ENCODE measurements at regions not wholly inside any gene's neighbourhood (a gene's known extent, or its start where the extent isn't known, plus 50 kb on each side); places are given as distances from the start of the nearest gene placed in this dataset.
"Not testable (repeated sequence)": the region's sequence is repeated elsewhere in the genome, so short reads cannot be mapped to it uniquely, and the experiment has no call there.

DNA sequence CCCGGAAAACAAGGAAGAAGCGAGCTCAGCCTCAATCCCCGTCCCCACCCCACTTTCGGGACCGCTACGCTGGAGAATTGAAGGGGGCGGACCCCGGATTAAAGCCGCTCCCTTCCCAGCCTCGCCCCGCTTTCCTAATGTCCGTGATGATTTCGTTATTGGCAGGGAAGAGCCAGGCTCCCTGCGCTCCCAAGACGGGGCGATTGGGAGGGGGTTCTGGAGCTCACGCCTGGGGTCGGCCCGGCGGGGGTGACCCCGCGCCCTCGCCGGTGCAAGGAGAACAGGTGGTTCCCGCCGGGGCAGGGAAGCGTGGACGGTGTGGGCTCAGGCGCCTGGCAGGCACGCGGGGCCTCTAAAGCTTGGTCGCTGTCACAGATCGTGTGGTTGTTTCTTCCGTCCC is 131.5 kb downstream of the POTEM start:
- DNase-seq (ENCODE audit: low spot score in 2 of 2); H3K27ac Mint-ChIP-seq; H3K9me3 Mint-ChIP-seq; H3K36me3 Mint-ChIP-seq; ATAC-seq: not testable (repeated sequence)

DNA sequence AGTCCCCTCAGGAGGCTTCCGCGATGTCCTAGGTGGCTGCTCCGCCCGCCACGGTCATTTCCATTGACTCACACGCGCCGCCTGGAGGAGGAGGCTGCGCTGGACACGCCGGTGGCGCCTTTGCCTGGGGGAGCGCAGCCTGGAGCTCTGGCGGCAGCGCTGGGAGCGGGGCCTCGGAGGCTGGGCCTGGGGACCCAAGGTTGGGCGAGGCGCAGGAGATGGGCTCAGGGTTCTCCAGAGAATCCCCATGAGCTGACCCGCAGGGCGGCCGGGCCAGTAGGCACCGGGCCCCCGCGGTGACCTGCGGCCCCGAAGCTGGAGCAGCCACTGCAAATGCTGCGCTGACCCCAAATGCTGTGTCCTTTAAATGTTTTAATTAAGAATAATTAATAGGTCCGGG is 132.1 kb downstream of the POTEM start:
- H3K36me3 Mint-ChIP-seq; H3K27ac Mint-ChIP-seq; DNase-seq (ENCODE audit: low spot score in 2 of 2); H3K9me3 Mint-ChIP-seq; ATAC-seq: not testable (repeated sequence)

DNA sequence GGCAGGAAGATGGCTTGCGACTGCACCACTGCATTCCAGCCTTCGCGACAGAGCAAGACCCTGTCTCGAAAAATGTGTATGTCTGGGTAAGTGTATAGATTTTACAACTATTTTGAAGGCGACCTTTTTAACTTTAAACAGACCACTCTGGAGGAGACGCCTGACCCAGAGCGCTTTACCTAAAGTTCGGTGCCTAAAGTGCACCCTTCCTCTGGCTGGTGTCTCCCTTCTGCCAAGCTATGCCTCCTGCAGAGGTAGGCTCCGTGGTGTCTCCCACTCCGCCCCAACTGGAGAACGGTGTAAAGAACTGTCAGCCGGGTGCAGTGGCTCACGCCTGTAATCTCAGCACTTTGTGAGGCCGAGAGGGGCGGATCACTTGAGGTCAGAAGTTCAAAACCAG is 132.7 kb downstream of the POTEM start:
- H3K27ac Mint-ChIP-seq; H3K9me3 Mint-ChIP-seq; DNase-seq (ENCODE audit: low spot score in 2 of 2); H3K36me3 Mint-ChIP-seq; ATAC-seq: not testable (repeated sequence)

DNA sequence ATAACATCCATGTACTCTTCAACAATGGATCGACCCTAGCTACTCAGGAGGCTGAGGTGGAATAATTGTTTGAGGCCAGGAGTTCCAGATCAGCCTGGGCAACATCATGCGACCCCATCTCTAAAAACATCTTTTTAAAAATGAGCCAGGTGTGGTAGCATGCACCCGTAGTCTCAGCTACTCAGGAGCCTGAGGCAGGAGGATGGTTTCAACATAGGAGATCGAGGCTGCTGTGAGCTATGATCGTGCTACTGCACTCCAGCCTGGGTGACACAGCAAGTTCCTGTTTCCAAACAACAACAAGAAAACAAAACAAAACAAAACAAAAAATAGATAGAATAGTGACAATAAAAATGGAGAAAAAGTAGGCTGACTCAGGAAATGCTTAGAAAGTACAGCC is 138.3 kb downstream of the POTEM start:
- not testable (repeated sequence) for H3K27ac Mint-ChIP-seq; DNase-seq (ENCODE audit: low spot score in 2 of 2); ATAC-seq; H3K9me3 Mint-ChIP-seq; H3K36me3 Mint-ChIP-seq

DNA sequence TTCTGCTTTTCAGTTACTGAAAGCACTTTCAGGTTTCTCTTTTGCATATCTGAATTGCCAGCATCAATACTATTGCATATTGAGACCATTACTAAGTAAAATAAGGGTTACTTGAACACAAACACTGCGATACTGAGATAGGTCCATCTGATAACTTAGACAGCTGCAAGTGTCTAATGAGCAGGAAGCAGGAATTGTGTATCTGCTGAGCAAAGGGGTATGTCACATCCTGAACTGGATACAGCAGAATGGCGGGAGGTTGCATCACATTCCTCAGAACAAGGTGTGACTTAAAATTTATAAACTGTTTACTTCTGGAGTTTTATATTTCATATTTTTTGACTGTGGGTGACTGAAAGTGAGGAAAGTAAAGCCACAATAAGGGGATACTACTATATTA is 142.7 kb downstream of the POTEM start:
- not testable (repeated sequence) for H3K27ac Mint-ChIP-seq; ATAC-seq; H3K9me3 Mint-ChIP-seq; DNase-seq (ENCODE audit: low spot score in 2 of 2); H3K36me3 Mint-ChIP-seq

DNA sequence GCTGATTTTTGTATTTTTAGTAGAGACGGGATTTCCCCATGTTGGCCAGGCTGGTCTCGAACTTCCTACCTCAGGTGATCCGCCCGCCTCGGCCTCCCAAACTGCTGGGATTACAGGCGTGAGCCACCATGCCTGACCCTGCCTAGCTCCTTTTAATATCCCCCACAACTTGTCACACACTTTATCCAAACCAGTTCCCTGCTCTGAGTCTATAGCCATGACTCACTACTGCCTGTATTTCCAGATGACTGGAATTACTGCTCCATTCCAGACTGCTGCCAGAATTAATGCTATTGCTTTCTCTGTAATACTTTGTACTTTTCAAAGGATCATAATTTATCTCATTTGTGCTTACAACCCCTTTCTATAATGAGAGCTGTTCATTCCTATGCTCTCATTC is 153.1 kb downstream of the POTEM start:
- H3K27ac Mint-ChIP-seq; H3K36me3 Mint-ChIP-seq; H3K9me3 Mint-ChIP-seq; ATAC-seq; DNase-seq (ENCODE audit: low spot score in 2 of 2): not testable (repeated sequence)

DNA sequence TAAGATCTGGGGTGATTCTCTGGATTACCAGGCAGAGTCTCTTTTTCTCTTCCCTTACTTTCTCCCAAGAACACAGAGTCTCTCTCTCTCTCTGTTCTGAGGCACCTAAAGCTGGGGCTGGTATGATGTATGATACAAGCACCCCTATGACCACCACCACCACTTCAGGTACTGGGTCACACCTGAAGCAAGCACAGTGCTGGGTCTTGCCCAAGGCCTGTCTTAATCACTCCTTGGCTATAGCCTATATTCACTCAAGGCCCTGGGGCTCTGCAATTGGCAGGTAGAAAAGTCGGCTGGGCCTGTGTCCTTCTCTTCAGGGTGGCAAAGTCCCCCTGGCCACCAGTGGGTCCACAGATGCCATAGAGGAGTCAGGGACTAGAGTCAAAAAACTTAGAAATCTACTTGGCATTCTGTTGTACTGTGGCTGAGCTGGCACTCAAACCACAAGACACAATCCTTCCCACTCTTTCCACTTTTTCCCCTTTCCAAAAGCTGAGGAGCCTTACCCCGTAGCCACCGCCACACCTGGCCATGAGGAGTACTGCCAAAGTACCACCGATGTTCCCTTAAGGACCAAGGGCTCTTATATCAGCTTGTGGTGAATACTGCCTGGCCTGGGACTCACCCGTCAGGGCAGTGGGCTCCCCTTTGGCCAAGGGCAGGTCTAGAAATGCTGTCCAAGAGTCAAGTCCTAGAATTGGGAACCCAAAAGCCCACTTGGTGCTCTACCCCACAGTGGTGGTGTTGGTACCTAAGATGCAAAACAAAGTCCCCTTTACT is 159.2 kb downstream of the POTEM start:
- not testable (repeated sequence) for ATAC-seq, H3K9me3 Mint-ChIP-seq

DNA sequence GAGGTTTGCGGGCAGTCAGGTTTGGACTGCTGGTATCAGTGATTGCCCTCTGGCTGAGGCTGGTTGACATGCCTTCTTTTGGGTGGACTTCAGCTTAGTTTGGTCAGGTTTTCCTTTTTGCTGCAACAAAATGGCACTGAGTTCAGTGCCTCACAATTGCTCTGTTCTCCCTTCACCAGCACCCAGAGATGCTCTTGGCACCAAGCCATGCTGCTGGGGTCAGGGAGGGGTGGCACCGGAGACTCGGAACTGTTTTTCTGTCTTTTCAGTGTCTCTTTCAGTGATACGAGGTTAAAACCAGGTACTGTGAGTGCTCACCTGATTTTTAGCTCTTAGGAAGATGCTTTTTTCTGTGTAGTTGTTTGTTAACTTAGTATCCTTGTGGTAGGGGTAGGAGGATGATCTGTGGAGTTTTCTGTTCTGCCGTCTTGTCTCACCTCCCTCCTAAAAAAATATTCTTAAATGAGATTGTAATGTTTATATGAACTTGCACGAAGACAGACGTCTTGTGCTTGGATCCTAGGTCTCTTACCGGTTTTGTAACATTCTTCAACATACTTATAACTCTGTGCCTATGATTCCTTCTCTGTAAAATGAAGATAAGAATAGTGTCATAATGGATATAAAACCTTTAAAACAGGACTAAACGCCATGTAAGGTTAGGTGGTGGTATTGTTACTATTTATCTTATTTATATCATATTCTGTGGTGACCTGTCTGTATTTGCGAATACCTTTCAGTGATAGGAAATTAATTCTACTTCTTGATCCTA is 160.6 kb downstream of the POTEM start:
- not testable (repeated sequence) for H3K36me3 Mint-ChIP-seq

More for the DNA sequence above, 159.2 kb downstream of the POTEM start:
- H3K36me3 Mint-ChIP-seq; H3K27ac Mint-ChIP-seq; DNase-seq (ENCODE audit: low spot score in 2 of 2): not testable (repeated sequence)

DNA sequence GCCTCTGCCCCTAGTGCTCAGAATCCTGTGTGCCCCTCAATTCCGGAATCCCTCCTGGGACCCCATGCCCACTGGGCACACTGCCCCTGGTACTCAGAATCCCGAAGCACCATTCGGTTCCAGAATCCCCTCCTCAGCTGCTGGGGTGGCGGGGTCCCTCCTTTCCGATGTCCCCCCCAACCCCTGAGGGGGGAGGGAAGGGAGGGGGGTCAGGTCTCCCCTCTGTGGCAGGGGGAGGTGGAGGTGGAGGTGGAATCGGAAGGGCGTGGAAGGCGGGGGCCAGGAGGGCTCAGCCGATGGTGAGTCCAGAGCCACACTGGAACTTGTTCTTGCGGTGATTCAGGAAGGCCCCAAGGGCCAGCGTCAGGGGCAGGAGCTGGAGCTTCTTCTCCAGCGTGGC is 164.3 kb downstream of the POTEM start:
- H3K9me3 Mint-ChIP-seq; H3K27ac Mint-ChIP-seq; ATAC-seq; DNase-seq (ENCODE audit: low spot score in 2 of 2); H3K36me3 Mint-ChIP-seq: not testable (repeated sequence)

More for the DNA sequence above, 160.6 kb downstream of the POTEM start:
- H3K9me3 Mint-ChIP-seq; ATAC-seq; H3K27ac Mint-ChIP-seq; DNase-seq (ENCODE audit: low spot score in 2 of 2): not testable (repeated sequence)

DNA sequence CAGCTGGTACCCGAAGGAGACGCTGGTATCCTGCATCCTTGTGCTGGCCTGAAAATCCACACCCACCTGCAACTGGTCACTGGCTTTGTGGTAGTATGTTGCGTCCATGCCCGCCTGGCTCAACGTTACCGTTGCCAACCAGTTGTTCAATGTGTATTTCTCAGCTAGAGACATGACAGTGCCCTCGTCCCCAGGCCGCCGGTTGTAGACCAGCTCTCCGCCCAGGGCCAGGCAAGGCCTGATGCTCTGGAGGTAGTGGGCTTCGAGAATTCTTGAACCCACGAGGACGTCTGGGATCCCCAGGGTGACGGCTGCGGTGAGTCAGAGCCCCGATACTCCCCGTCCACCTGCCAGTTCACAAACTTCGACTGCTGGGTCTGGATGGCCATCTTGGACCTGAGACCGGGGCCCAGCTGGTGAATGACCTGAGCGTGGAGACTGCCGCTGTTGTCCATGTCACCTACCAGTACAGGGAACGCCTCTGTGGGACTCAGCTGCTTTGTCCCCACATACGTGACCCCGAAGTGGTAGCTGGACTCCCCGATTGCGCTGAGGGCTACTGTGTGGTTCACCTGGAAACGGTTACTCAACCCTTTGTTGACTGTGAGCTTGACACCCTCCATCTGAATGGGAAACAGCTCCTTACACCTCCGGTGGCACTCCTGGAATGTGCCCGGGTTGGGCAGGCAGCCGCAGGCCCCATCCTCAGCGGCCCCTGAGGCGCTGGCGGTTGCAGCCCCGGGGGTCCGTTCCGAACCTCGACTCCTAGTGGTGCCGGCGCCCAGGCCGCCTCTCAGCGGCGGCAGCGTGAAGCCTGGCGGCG is 165.0 kb downstream of the POTEM start:
- not testable (repeated sequence) for H3K9me3 Mint-ChIP-seq; H3K27ac Mint-ChIP-seq; ATAC-seq; H3K36me3 Mint-ChIP-seq; DNase-seq (ENCODE audit: low spot score in 2 of 2)

DNA sequence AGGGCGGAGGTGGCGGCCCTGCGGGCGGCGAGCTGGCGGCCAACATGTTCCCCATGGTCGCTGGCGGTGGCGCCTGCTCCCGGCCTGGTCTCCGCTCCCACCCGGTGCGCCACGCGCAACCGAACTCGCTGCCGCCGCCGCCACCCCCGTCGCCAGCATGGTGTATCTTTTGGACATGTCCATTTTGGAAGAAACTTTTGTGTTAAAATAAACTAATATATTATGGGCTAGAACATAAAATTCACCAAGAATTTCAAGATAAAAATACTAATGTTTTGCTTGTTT is 165.5 kb downstream of the POTEM start:
- not testable (repeated sequence) for DNase-seq (ENCODE audit: low spot score in 2 of 2); H3K36me3 Mint-ChIP-seq; H3K27ac Mint-ChIP-seq; ATAC-seq; H3K9me3 Mint-ChIP-seq

DNA sequence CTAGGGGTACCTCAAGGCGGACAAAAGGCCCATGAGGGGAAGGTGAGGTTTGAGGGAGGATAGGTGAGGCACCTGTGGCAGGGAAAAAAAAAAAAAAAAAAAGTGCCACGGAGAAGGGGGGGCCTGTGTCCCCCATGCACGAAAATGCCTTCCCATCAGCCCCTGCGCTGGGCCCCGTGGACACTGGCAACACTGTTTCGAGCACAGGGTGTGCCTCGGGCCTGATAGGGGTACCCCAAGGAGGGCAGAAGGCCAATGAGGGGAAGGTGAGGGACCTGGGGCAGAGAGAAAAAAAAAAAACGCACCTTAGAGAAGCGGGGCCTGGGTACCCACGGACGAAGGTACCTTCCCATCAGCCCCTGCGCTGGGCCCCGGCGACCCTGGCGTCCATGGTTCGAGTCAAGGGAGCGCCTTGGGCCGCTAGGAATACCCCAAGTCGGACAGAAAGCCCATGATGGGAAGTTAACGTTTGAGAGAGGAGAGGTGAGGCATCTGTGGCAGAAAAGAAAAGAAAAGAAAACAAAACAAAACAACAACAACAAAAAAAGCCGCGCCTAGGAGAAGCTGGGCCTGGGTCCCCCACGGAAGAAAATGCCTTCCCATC is 190.0 kb downstream of the POTEM start:
- H3K9me3 Mint-ChIP-seq; ATAC-seq; DNase-seq (ENCODE audit: low spot score in 2 of 2); H3K27ac Mint-ChIP-seq; H3K36me3 Mint-ChIP-seq: not testable (repeated sequence)

DNA sequence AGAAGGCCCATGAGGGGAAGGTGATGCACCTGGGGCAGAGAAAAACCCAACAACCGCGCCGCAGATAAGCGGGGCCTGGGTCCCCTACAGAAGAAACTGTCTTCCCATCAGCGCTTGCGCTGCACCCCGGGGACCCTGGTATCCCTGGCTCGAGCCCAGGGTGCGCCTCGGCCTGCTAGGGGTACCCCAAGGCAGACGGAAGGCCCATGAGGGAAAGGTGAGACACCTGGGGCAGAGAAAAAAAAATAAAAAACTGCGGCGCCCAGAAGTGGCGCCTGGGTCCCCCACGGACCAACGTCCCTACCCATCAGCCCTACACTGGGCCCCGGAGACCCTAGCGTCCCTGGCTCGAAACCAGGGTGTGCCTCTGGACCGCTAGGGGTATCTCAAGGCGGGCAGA is 190.8 kb downstream of the POTEM start:
- H3K27ac Mint-ChIP-seq; H3K36me3 Mint-ChIP-seq; ATAC-seq; H3K9me3 Mint-ChIP-seq; DNase-seq (ENCODE audit: low spot score in 2 of 2): not testable (repeated sequence)

DNA sequence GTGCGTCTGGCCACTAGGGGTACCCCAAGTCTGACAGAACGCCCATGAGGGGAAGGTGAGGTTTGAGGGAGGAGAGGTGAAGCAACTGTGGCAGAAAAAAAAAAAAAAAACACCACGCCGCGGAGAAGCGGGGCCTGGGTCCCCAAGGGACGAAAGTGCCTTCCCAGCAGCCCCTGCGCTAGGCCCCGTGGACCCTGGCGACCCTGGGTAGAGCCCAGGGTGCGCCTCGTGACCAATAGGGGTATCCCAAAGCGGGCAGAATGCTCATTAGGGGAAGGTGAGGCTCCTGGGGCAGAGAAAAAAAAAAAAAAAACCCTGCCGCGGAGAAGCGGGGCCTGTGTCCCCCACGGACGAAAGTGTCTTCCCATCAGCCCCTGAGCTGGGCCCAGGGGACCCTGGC is 191.4 kb downstream of the POTEM start:
- not testable (repeated sequence) for ATAC-seq; H3K27ac Mint-ChIP-seq; H3K36me3 Mint-ChIP-seq; H3K9me3 Mint-ChIP-seq; DNase-seq (ENCODE audit: low spot score in 2 of 2)

DNA sequence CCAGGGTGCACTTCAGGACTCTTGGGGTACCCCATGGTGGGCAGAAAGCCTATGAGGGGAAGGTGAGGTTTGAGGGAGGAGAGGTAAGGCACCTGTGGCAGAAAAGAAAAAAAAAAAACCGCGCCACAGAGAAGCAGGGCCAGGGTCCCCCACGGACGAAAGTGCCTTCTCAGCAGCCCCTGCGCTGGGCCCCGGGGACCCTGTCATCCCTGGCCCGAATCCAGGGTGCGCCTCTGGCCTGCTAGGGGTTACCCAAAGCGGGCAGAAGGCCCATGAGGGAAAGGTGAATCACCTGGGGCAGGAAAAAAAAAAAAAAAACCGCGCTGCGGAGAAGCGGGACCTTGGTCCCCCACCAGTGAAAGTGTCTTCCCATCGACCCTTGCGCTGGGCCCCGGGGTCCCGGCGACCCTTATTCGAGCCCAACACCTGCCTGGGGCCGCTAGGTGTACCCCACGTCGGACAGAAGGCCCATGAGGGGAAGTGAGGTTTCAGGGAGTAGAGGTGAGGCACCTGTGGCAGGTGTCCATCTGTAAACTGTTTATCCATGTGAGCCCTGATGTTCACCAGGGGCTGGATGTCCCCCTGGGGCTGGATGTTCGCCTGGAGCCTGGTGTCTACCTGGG is 191.9 kb downstream of the POTEM start:
- not testable (repeated sequence) for H3K36me3 Mint-ChIP-seq; H3K27ac Mint-ChIP-seq; H3K9me3 Mint-ChIP-seq; DNase-seq (ENCODE audit: low spot score in 2 of 2); ATAC-seq

DNA sequence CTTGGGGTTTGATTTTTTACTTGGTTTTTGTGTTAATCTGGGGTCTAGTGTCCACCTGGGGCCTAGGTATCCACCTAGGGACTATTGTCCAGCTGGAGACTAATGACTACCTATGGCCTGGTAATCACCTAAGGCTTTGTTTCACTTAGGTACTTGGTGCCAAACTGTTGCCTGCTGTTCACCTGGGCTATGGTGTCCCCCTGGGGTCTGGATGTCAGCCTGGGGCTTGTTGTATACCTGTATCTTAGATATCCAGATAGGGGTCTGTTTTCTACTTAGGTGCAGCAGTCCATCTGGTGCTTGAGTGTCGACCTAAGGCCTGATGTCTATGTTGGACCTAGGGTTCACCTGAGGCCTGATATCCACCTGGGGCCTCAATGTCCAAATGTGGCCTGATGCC is 193.1 kb downstream of the POTEM start:
- not testable (repeated sequence) for DNase-seq (ENCODE audit: low spot score in 2 of 2); H3K9me3 Mint-ChIP-seq; ATAC-seq; H3K36me3 Mint-ChIP-seq; H3K27ac Mint-ChIP-seq
